ENCODE measurements at regions not wholly inside any gene's neighbourhood (a gene's known extent, or its start where the extent isn't known, plus 50 kb on each side); places are given as distances from the start of the nearest gene placed in this dataset.

GRCh38 chr4:148962539-148963290 lies 520.5 kb upstream of the NR3C2 start:
- 0% methylated on average over 2 of the region's 2 CpGs for WGBS (ENCODE audit: insufficient coverage, insufficient replicate concordance, low lambda C conversion rate, missing lambda C conversion rate)
- H3K4me1 ChIP-seq (ENCODE audit: control insufficient read depth, insufficient read depth, low read length) = no peaks in the 10 kb centered on the region
- ATAC-seq (no peak), DNase-seq (ENCODE audit: low read depth, low spot score) (no peak), FAIRE-seq (no peak)
- no peak overlapping the region for H3K4me2 ChIP-seq (ENCODE audit: control insufficient read depth, insufficient read depth)
- intact Hi-C loops (cut with micrococcal nuclease; ENCODE audit: unreplicated experiment) (no loop called here), in situ Hi-C loops (cut with MboI) (no loop called here)
- H3K36me3 ChIP-seq (ENCODE audit: control insufficient read depth in 2 of 2, insufficient read depth in 2 of 2, low read length in 1 of 2) = no peaks in the 10 kb centered on the region
- no TSS peak for BruUV-seq (replicated peaks)
- CTCF ChIA-PET = no interaction called here
- H3K27ac ChIP-seq (ENCODE audit: control insufficient read depth, insufficient read depth) = no peak overlapping the region
- H4K20me1 ChIP-seq (ENCODE audit: control insufficient read depth, insufficient read depth) = no peaks in the 10 kb centered on the region
- no peak overlapping the region for H2AFZ ChIP-seq (ENCODE audit: control insufficient read depth, low read depth, low read length)
- no peaks in the 10 kb centered on the region for H3K79me2 ChIP-seq (ENCODE audit: control insufficient read depth, insufficient read depth, low read length)
- no peaks in the 10 kb centered on the region for H3K9me3 ChIP-seq (replicated peaks; ENCODE audit: control insufficient read depth, insufficient read depth, low read length)
- POLR2A ChIA-PET = no interaction called here
- H3K4me3 ChIP-seq = no peak overlapping the region
- SMC1A ChIA-PET (ENCODE audit: uncharacterized antibody, unreplicated experiment) = interaction anchor here (0.6 to 0.9 kb wide), 2 partner anchors 17 to 442 kb away, joined by 3 read pairs; no protein-coding TSS in a partner anchor
- RAD21 ChIA-PET (ENCODE audit: unreplicated experiment) = no interaction called here
- no peaks in the 10 kb centered on the region; a peak in 1 of 4 replicates for H3K27me3 ChIP-seq (replicated peaks in 1 of 2; ENCODE audit: control insufficient read depth in 2 of 2, insufficient read depth in 2 of 2, low read length in 1 of 2)
- H3K9ac ChIP-seq (ENCODE audit: control insufficient read depth, insufficient read depth, low read length) = no peak overlapping the region
- TF ChIP-seq HDGF (IDR thresholded peaks at IDR 0.05) = no peak
- no peak for TF ChIP-seq ATF3 (IDR thresholded peaks at IDR 0.05; ENCODE audit: borderline replicate concordance, extremely low read depth, low read depth, low read length)
- TF ChIP-seq EZH2 (IDR thresholded peaks at IDR 0.05; ENCODE audit: borderline replicate concordance, control insufficient read depth, low read depth, low read length) = no peak
- no peak for TF ChIP-seq STAT1 (conservative IDR thresholded peaks at IDR 0.05)
- TF ChIP-seq ZBTB4 (CRISPR knock-in tag; IDR thresholded peaks at IDR 0.05) = no peak
- no peak for TF ChIP-seq HDAC2 (IDR thresholded peaks at IDR 0.05)
- TF ChIP-seq RELB (IDR thresholded peaks at IDR 0.05; ENCODE audit: low read depth) = no peak
- no peak for TF ChIP-seq ZNF592 (IDR thresholded peaks at IDR 0.05)
- no peak for TF ChIP-seq TCF12 (IDR thresholded peaks at IDR 0.05; ENCODE audit: low read depth, low read length)
- no peak for TF ChIP-seq CHD2 (IDR thresholded peaks at IDR 0.05; ENCODE audit: borderline replicate concordance, low read depth, low read length)
- no peak for TF ChIP-seq TCF7 (IDR thresholded peaks at IDR 0.05; ENCODE audit: borderline replicate concordance)
- no peak for TF ChIP-seq ETV6 (conservative IDR thresholded peaks at IDR 0.05 in 1 of 2, IDR thresholded peaks at IDR 0.05 in 1 of 2; ENCODE audit: borderline replicate concordance in 1 of 2, low read depth in 1 of 2)
- TF ChIP-seq SREBF2 (IDR thresholded peaks at IDR 0.05; ENCODE audit: low read length) = no peak
- TF ChIP-seq CBX5 (IDR thresholded peaks at IDR 0.05; ENCODE audit: low read depth) = no peak

All from GM12878 (cell line).